ENCODE measurements at regions not wholly inside any gene's neighbourhood (a gene's known extent, or its start where the extent isn't known, plus 50 kb on each side); places are given as distances from the start of the nearest gene placed in this dataset.
A peak's percentile ranks its signal among the peaks of the same experiment; 100 is the strongest.
"Not testable (repeated sequence)": the region's sequence is repeated elsewhere in the genome, so short reads cannot be mapped to it uniquely, and the experiment has no call there.

- DNase-seq, result no peak
Measured at GRCh38 chr2:131753640-131754561, 226.2 kb downstream of the CCDC74A start.

GRCh38 chr2:131754929-131755720 lies 227.4 kb downstream of the CCDC74A start:
- DNase-seq, result no peak

- no peak for DNase-seq
Measured at GRCh38 chr2:131756141-131756907, 228.6 kb downstream of the CCDC74A start.

DNA sequence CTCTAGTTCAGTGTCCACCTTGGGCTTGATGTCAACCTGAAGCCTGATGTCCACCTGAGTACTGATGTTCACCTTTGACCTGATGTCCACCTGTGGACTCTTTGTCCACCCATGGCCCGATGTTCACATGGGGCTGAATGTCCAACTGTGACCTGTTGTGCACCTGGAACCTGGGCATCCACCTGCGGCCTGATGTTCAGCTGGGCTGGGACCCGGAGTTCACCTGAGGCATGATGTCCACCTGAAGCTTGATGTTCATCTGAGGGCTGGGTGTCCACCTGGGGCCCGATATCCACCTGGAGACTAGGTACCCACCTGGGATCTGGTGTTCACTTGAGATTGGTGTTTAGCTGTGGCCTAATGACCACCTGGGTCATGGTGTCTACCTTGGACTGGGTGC lies 231.3 kb downstream of the CCDC74A start:
- not testable (repeated sequence) for DNase-seq

DNA sequence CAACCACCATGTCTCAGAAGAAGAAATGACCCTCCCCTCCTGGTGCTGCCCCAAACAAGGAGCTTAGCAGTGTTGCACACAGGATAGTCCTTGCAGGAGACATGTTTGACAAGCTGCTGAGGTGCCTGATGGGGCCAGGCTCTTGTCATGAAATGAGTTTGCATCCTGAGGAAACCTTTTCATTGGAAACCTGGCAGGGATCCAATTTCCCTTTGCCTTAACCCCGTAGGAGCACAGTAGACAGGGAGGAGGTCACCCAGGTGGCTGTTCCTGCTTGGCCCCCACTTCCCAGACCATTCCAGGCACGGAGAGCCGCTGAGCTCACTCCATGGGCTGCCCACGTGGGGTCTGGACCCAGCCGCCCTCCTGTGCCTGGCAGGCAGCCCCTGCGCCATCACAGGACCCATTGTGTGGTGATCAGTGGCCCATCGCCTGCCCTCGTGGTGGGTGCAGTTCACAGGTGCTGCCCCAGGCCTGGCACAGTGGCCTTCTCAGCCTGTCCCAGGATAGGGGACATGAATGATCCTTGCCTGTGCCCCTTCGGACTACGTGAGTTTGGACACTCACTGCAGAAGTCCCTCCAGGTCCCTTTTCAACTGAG lies 247.4 kb downstream of the CCDC74A start:
- DNase-seq, result not testable (repeated sequence)

DNA sequence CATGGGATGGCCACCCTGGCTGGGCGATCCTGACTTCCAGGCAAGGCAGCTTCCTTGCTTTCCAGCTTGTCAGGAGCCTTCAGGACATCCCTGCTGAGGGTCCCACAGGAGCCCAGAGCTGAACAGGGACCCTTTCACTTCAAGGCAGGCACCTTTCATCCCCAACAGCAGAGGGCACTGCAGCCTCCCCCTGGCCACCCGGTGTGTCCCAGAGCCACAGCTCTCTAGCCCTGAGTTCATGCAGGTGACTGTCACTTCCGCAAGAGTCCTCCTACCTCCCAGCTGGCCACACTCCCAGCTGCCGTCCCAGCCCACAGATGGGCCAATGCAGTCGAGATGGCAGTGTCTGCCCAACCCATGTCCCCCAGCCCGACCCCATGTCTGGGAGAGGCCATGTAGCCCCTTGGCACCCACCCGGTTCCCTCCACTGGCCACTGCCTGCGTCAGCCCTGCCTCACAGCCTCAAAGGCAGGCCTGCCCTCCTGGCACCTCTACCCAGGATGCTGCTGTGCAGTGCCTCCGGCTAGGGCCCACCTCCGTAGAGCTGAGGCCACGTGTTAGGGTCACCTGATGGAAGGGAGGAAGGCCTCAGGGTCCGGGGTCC lies 248.3 kb downstream of the CCDC74A start:
- not testable (repeated sequence) for DNase-seq

DNA sequence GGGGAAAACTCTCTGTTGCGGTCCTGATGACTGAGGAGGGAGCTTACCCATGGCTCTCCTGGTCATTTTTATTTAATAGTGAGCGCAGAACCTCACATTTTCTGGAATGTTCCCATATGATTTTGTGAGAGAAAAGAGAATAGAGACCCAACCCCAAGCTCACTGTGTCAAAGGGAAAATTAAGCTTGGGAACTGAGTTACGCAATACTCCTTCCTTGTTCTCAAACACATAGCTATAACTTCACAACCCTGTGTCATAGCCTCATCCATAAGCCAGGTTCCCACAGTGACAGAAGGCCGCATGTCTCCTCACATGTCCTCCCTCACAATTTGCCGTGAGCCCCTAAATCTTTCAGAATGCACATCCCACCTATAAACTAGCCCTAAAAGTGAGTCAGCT lies 252.8 kb downstream of the CCDC74A start:
- not testable (repeated sequence) for DNase-seq

- DNase-seq, result no peak
Measured at GRCh38 chr2:131801210-131801744, 273.6 kb downstream of the CCDC74A start.

DNA sequence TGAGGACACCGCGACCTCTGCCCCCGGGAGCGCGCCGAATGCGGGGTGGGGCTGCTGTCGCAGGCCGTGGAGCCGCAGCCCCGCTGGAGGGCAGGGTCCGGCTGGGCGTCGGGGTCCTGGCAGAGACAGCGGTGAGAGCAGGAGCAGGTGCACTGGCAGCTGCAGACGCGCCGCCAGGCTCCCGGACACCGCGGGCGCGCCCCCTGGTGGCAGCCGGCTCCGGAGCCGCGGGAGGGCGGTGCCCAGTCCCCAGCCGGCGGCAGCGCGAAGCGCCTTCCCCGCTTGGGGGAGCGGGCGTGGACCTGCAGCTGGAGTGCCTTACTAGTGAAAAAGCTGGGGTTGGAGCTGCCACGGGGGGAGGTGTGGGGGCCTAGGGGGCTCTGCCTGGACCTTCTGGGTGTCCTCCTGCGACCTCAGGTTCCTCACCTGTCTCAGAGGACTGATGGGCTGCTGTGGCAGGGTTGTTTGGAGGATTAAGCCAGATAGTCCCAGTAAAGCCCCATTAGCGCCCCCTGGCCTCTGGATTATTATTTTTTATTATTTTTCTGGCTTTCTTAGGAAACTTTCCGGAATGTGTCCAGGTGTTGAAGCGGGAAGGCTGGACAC lies 274.2 kb downstream of the CCDC74A start:
- DNase-seq, result peak; percentile 58 to 63

DNA sequence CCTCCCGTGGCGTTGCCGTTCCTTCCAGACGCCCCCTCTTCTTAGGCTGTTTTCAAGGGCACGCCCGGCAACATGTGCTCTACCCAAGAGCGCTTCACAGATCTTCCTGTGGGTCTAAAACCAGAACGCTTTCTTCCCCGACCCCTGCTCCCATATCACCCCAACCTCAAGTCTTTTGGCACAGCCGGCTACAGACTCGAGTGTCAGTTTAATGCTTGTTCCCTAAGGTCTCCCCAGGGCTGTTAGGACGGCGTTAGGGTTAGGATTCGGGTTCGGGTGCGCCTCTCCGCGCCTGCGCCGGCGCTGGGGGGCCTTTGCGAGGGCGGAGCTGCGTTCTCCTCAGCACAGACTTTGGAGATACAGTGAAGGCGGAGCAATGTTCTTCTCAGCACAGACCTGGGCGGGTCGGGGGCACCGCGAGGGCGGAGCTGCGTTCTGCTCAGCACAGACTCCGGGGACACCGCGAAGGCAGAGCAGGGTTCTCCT lies 274.7 kb downstream of the CCDC74A start:
- DNase-seq, result not testable (repeated sequence)

DNA sequence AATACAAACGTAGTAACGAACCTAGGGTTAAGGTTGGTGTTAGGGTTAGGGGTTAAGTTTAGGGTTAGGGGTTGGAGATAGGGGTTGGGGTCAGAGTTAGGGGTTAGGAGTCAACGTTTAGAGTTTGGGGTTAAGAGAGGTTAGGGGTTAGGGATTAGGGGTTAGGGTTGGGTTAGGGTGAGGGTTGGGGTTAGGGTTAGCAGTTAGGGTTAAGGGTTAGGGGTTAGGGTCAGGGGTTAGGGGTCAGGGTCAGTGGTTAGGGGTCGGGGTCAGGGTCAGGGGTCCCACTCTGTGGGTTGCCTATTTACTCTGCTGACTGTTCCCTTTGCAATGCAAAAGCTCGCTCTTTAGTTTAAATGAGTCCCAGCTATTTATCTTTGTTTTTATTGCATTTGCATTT lies 275.5 kb downstream of the CCDC74A start:
- DNase-seq, result not testable (repeated sequence)

- not testable (repeated sequence) for DNase-seq
Measured at GRCh38 chr2:131812605-131813004, 284.9 kb downstream of the CCDC74A start.

GRCh38 chr2:131813378-131813777 lies 285.7 kb downstream of the CCDC74A start:
- not testable (repeated sequence) for DNase-seq

DNA sequence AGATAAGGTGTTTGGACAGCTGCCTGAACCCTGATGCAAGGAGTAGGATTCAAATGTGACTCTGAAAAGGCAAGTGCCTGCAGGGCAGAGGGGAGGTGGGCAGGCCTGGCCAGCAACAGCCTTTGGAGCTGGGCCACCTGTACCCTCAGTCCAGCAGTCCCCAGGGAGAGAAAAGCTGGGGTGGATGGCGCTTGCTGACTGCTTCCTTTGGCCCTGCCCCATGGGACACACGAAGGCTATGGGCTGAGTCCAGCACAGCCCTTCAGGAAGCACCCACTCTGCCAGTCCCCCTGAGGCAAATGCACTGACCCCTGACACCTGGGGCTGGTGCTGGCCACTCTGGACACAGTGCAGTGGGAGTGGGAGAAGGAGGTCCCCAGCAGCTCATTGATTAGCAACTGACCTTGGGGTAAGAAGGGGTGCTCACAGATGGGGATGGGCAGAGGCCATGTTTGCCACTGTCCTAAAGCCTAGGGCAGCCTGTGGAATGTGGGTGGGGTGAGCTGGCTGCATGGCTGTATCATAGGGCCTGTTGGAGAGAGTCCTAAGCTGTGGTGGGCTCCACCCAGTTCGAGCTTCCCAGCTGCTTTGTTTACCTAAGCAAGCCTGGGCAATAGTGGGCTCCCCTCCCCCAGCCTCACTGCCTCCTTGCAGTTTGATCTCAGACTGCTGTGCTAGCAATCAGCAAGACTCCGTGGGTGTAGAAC lies 290.7 kb downstream of the CCDC74A start:
- DNase-seq, result not testable (repeated sequence)

GRCh38 chr2:131822237-131822721 lies 294.6 kb downstream of the CCDC74A start:
- not testable (repeated sequence) for DNase-seq

GRCh38 chr2:131823058-131823457 lies 295.4 kb downstream of the CCDC74A start:
- not testable (repeated sequence) for DNase-seq

DNA sequence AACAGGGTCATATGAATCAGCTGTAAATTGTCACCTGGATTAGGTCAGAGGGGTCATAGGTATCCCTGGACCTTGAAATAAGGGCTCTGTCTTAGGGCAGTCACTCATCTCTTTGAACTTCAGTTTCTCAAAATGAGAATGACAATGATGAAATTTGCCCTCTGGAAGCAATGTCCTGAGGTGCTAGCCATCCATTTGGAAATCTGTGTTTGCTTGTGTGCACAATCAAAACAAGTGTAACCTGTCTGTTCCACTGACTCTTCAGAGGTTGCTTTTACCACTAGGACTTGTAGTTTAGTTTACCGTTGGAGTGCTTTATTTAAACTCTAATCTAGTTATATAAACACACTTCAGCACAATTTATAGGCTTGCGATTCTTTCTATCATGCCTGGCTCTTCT lies 297.3 kb downstream of the CCDC74A start:
- not testable (repeated sequence) for DNase-seq

GRCh38 chr2:131827481-131828163 lies 299.9 kb downstream of the CCDC74A start:
- no peak for DNase-seq

DNA sequence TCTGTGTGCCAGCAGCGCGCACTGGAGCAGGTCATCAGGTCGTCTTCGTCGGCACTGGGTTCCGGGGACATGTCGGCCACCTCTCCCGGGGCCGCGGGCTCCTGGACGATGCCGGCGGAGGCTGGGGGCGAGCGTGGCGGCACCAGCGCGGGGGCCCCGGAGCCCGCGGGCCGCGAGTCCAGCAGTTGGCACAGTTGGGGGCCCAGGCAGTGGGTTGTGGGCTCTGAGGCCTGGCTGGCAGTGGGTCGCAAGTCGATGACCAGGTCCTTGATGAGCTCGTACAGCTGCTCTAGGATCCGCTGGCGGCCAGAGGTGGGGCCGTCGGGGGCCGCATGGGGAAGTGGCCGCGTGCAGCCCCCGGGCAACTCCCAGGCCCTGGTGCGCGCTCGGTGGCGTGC lies 300.5 kb downstream of the CCDC74A start:
- DNase-seq, result no peak
